ENCODE measurements at regions not wholly inside any gene's neighbourhood (a gene's known extent, or its start where the extent isn't known, plus 50 kb on each side); places are given as distances from the start of the nearest gene placed in this dataset.

GRCh38 chr5:92471861-92472260, 1088.7 kb upstream of the ARRDC3 start:
- H3K23ac ChIP-seq (ENCODE audit: low read length), result no peak overlapping the region
- peaks cover 2% of the 10 kb centered on the region for H3K9me3 ChIP-seq (ENCODE audit: insufficient read depth, low read depth, low read length)
- no peak overlapping the region for H3K18ac ChIP-seq (ENCODE audit: low read length)
- H3K14ac ChIP-seq (ENCODE audit: low read length), result no peak overlapping the region
- no peak overlapping the region for H2BK5ac ChIP-seq (ENCODE audit: low read depth, low read length, poor library complexity)
- H3K79me1 ChIP-seq (ENCODE audit: low read length), result no peaks in the 10 kb centered on the region
- H3K9ac ChIP-seq (ENCODE audit: low read length), result no peak overlapping the region
- H4K8ac ChIP-seq (ENCODE audit: low read depth, low read length), result no peak overlapping the region
- no peak overlapping the region for H2BK12ac ChIP-seq (ENCODE audit: low read length)
- H3K4me2 ChIP-seq (ENCODE audit: low read length), result no peak overlapping the region
- no peak overlapping the region for H2AK5ac ChIP-seq (ENCODE audit: low read length)
- H3K4me3 ChIP-seq (ENCODE audit: low read depth, low read length), result no peak overlapping the region
- peaks cover 0 to 3% of the 10 kb centered on the region in 2 experiments for H3K4me1 ChIP-seq (ENCODE audit: control insufficient read depth in 1 of 2, insufficient read depth in 2 of 2, low read length in 2 of 2)
- DNase-seq, result no peak
- H3K27ac ChIP-seq (ENCODE audit: low read depth, low read length), result no peak overlapping the region
- no peaks in the 10 kb centered on the region for H3K79me2 ChIP-seq (ENCODE audit: control insufficient read depth, insufficient read depth, low read length, poor library complexity)
- no peaks in the 10 kb centered on the region for H3K36me3 ChIP-seq (ENCODE audit: control insufficient read depth in 1 of 2, insufficient read depth in 2 of 2, low read length in 2 of 2)
- no peaks in the 10 kb centered on the region for H3K27me3 ChIP-seq (ENCODE audit: insufficient read depth, low read length)
- no peak overlapping the region for H4K12ac ChIP-seq (ENCODE audit: low read depth, low read length)
- H3K4ac ChIP-seq (ENCODE audit: low read depth, low read length), result no peak overlapping the region
- no CpG with 5 or more reads among the region's 2 CpGs for WGBS (ENCODE audit: extremely low coverage, insufficient coverage, insufficient read length)
- H4K91ac ChIP-seq (ENCODE audit: low read depth, low read length), result no peak overlapping the region
- no peak overlapping the region for H2AFZ ChIP-seq (ENCODE audit: insufficient read depth, low read length, poor library complexity)
- H2BK120ac ChIP-seq (ENCODE audit: insufficient read depth, low read length, poor library complexity), result no peak overlapping the region

DNA sequence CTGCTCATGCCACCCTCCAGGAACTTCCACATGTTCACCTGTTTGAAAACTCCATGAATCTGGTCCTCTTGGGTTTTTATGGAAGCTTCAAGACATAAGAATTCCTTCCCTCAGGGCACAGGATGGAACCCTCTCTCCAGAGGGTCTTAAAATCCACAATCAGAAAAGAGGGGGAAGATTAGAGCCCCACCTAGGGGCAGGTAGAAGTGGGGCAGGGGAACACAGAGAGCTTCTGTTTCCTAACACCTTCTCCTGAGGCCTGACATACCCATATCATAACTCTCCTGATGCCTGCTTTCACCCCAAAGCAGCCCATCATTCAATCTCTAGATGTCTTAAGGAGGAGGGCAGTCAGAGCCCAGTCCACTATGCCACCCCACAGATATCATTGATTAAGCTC, 1087.7 kb upstream of the ARRDC3 start:
- H3K18ac ChIP-seq (ENCODE audit: low read length), result no peak overlapping the region
- H3K27ac ChIP-seq (ENCODE audit: low read depth, low read length), result no peak overlapping the region
- peaks cover 0 to 3% of the 10 kb centered on the region in 2 experiments for H3K4me1 ChIP-seq (ENCODE audit: control insufficient read depth in 1 of 2, insufficient read depth in 2 of 2, low read length in 2 of 2)
- no peaks in the 10 kb centered on the region for H3K27me3 ChIP-seq (ENCODE audit: insufficient read depth, low read length)
- H3K4me3 ChIP-seq (ENCODE audit: low read depth, low read length), result no peak overlapping the region
- H3K14ac ChIP-seq (ENCODE audit: low read length), result no peak overlapping the region
- H3K9ac ChIP-seq (ENCODE audit: low read length), result no peak overlapping the region
- no peak overlapping the region for H2BK5ac ChIP-seq (ENCODE audit: low read depth, low read length, poor library complexity)
- no peak for DNase-seq
- H3K36me3 ChIP-seq (ENCODE audit: control insufficient read depth in 1 of 2, insufficient read depth in 2 of 2, low read length in 2 of 2), result no peaks in the 10 kb centered on the region
- no peak overlapping the region for H4K8ac ChIP-seq (ENCODE audit: low read depth, low read length)
- H4K91ac ChIP-seq (ENCODE audit: low read depth, low read length), result no peak overlapping the region
- no peaks in the 10 kb centered on the region for H3K79me2 ChIP-seq (ENCODE audit: control insufficient read depth, insufficient read depth, low read length, poor library complexity)
- no peaks in the 10 kb centered on the region for H3K79me1 ChIP-seq (ENCODE audit: low read length)
- no peak overlapping the region for H4K12ac ChIP-seq (ENCODE audit: low read depth, low read length)
- H3K9me3 ChIP-seq (ENCODE audit: insufficient read depth, low read depth, low read length), result peaks cover 2% of the 10 kb centered on the region
- no peak overlapping the region for H3K4me2 ChIP-seq (ENCODE audit: low read length)
- no peak overlapping the region for H3K4ac ChIP-seq (ENCODE audit: low read depth, low read length)
- H2AK5ac ChIP-seq (ENCODE audit: low read length), result no peak overlapping the region
- no peak overlapping the region for H2BK120ac ChIP-seq (ENCODE audit: insufficient read depth, low read length, poor library complexity)
- no peak overlapping the region for H3K23ac ChIP-seq (ENCODE audit: low read length)
- no peak overlapping the region for H2AFZ ChIP-seq (ENCODE audit: insufficient read depth, low read length, poor library complexity)
- no peak overlapping the region for H2BK12ac ChIP-seq (ENCODE audit: low read length)

GRCh38 chr5:92468295-92468694, 1085.2 kb upstream of the ARRDC3 start:
- H2AK5ac ChIP-seq (ENCODE audit: low read length), result no peak overlapping the region
- no peaks in the 10 kb centered on the region for H3K79me1 ChIP-seq (ENCODE audit: low read length)
- no peak overlapping the region for H4K8ac ChIP-seq (ENCODE audit: low read depth, low read length)
- H3K36me3 ChIP-seq (ENCODE audit: control insufficient read depth in 1 of 2, insufficient read depth in 2 of 2, low read length in 2 of 2), result no peaks in the 10 kb centered on the region
- no peak overlapping the region for H3K23ac ChIP-seq (ENCODE audit: low read length)
- H3K27ac ChIP-seq (ENCODE audit: low read depth, low read length), result no peak overlapping the region
- H2BK5ac ChIP-seq (ENCODE audit: low read depth, low read length, poor library complexity), result no peak overlapping the region
- no peak overlapping the region for H2AFZ ChIP-seq (ENCODE audit: insufficient read depth, low read length, poor library complexity)
- H3K9me3 ChIP-seq (ENCODE audit: insufficient read depth, low read depth, low read length), result no peaks in the 10 kb centered on the region
- no peak overlapping the region for H2BK12ac ChIP-seq (ENCODE audit: low read length)
- H3K14ac ChIP-seq (ENCODE audit: low read length), result no peak overlapping the region
- no peak overlapping the region for H3K18ac ChIP-seq (ENCODE audit: low read length)
- WGBS (ENCODE audit: extremely low coverage, insufficient coverage, insufficient read length), result no CpG with 5 or more reads among the region's 4 CpGs
- H3K4ac ChIP-seq (ENCODE audit: low read depth, low read length), result no peak overlapping the region
- H3K4me1 ChIP-seq (ENCODE audit: control insufficient read depth in 1 of 2, insufficient read depth in 2 of 2, low read length in 2 of 2), result peaks cover 0 to 3% of the 10 kb centered on the region in 2 experiments
- no peak for DNase-seq
- H3K4me3 ChIP-seq (ENCODE audit: low read depth, low read length), result no peak overlapping the region
- H3K79me2 ChIP-seq (ENCODE audit: control insufficient read depth, insufficient read depth, low read length, poor library complexity), result no peaks in the 10 kb centered on the region
- H3K27me3 ChIP-seq (ENCODE audit: insufficient read depth, low read length), result no peaks in the 10 kb centered on the region
- no peak overlapping the region for H3K4me2 ChIP-seq (ENCODE audit: low read length)
- H4K91ac ChIP-seq (ENCODE audit: low read depth, low read length), result no peak overlapping the region
- no peak overlapping the region for H4K12ac ChIP-seq (ENCODE audit: low read depth, low read length)
- H2BK120ac ChIP-seq (ENCODE audit: insufficient read depth, low read length, poor library complexity), result no peak overlapping the region
- no peak overlapping the region for H3K9ac ChIP-seq (ENCODE audit: low read length)

- H2BK5ac ChIP-seq (ENCODE audit: low read depth, low read length, poor library complexity), result no peak overlapping the region
- no peak overlapping the region for H2AFZ ChIP-seq (ENCODE audit: insufficient read depth, low read length, poor library complexity)
- H3K36me3 ChIP-seq (ENCODE audit: control insufficient read depth in 1 of 2, insufficient read depth in 2 of 2, low read length in 2 of 2), result no peaks in the 10 kb centered on the region
- no peak overlapping the region for H3K4me2 ChIP-seq (ENCODE audit: low read length)
- H3K79me1 ChIP-seq (ENCODE audit: low read length), result no peaks in the 10 kb centered on the region
- no CpG with 5 or more reads among the region's 3 CpGs for WGBS (ENCODE audit: extremely low coverage, insufficient coverage, insufficient read length)
- H4K12ac ChIP-seq (ENCODE audit: low read depth, low read length), result no peak overlapping the region
- H3K9me3 ChIP-seq (ENCODE audit: insufficient read depth, low read depth, low read length), result no peaks in the 10 kb centered on the region
- no peak overlapping the region for H3K9ac ChIP-seq (ENCODE audit: low read length)
- H3K4ac ChIP-seq (ENCODE audit: low read depth, low read length), result no peak overlapping the region
- no peak overlapping the region for H4K8ac ChIP-seq (ENCODE audit: low read depth, low read length)
- H3K27ac ChIP-seq (ENCODE audit: low read depth, low read length), result no peak overlapping the region
- H3K4me1 ChIP-seq (ENCODE audit: control insufficient read depth in 1 of 2, insufficient read depth in 2 of 2, low read length in 2 of 2), result peaks cover 0 to 3% of the 10 kb centered on the region in 2 experiments
- no peak overlapping the region for H3K14ac ChIP-seq (ENCODE audit: low read length)
- H2BK120ac ChIP-seq (ENCODE audit: insufficient read depth, low read length, poor library complexity), result no peak overlapping the region
- H4K91ac ChIP-seq (ENCODE audit: low read depth, low read length), result no peak overlapping the region
- DNase-seq, result no peak
- H3K4me3 ChIP-seq (ENCODE audit: low read depth, low read length), result no peak overlapping the region
- H3K27me3 ChIP-seq (ENCODE audit: insufficient read depth, low read length), result no peaks in the 10 kb centered on the region
- H2AK5ac ChIP-seq (ENCODE audit: low read length), result no peak overlapping the region
- no peaks in the 10 kb centered on the region for H3K79me2 ChIP-seq (ENCODE audit: control insufficient read depth, insufficient read depth, low read length, poor library complexity)
- no peak overlapping the region for H2BK12ac ChIP-seq (ENCODE audit: low read length)
- H3K18ac ChIP-seq (ENCODE audit: low read length), result no peak overlapping the region
- no peak overlapping the region for H3K23ac ChIP-seq (ENCODE audit: low read length)
Measured at GRCh38 chr5:92467695-92468094, 1084.6 kb upstream of the ARRDC3 start.
